ENCODE measurements at regions not wholly inside any gene's neighbourhood (a gene's known extent, or its start where the extent isn't known, plus 50 kb on each side); places are given as distances from the start of the nearest gene placed in this dataset.

DNA sequence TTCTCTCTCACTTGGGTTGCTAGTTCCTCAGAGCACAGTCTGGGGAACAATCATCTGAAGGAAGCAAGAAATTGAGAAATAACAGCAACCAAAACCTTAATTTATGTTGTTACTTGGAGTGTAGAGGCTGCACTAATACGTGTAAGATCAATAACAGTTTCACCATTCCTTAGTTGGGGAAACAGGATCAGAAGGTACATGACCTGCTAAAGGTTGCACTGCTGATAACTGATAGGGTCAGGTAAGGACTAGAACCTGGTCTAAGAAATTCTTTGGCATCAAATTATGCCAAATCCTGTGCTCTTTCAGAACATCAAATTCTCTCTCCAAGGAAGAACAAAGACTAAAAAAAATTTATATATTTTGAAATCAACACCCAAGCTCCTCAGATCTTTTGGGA, 278.6 kb upstream of the C9orf72 start (continued):
- TF ChIP-seq, protein P1, sequence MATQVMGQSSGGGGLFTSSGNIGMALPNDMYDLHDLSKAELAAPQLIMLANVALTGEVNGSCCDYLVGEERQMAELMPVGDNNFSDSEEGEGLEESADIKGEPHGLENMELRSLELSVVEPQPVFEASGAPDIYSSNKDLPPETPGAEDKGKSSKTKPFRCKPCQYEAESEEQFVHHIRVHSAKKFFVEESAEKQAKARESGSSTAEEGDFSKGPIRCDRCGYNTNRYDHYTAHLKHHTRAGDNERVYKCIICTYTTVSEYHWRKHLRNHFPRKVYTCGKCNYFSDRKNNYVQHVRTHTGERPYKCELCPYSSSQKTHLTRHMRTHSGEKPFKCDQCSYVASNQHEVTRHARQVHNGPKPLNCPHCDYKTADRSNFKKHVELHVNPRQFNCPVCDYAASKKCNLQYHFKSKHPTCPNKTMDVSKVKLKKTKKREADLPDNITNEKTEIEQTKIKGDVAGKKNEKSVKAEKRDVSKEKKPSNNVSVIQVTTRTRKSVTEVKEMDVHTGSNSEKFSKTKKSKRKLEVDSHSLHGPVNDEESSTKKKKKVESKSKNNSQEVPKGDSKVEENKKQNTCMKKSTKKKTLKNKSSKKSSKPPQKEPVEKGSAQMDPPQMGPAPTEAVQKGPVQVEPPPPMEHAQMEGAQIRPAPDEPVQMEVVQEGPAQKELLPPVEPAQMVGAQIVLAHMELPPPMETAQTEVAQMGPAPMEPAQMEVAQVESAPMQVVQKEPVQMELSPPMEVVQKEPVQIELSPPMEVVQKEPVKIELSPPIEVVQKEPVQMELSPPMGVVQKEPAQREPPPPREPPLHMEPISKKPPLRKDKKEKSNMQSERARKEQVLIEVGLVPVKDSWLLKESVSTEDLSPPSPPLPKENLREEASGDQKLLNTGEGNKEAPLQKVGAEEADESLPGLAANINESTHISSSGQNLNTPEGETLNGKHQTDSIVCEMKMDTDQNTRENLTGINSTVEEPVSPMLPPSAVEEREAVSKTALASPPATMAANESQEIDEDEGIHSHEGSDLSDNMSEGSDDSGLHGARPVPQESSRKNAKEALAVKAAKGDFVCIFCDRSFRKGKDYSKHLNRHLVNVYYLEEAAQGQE (IDR thresholded peaks at IDR 0.05; ENCODE audit: low read depth), result no peak
- TF ChIP-seq TCF7L2 (IDR thresholded peaks at IDR 0.05; ENCODE audit: borderline replicate concordance, extremely low read depth, insufficient read depth, insufficient read length) (no peak), ELF1 (IDR thresholded peaks at IDR 0.05; ENCODE audit: borderline replicate concordance, low read depth) (no peak), RAD21 (IDR thresholded peaks at IDR 0.05; ENCODE audit: low read depth) (no peak)
- TF ChIP-seq, protein P2, sequence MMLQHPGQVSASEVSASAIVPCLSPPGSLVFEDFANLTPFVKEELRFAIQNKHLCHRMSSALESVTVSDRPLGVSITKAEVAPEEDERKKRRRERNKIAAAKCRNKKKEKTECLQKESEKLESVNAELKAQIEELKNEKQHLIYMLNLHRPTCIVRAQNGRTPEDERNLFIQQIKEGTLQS (IDR thresholded peaks at IDR 0.05), result no peak

DNA sequence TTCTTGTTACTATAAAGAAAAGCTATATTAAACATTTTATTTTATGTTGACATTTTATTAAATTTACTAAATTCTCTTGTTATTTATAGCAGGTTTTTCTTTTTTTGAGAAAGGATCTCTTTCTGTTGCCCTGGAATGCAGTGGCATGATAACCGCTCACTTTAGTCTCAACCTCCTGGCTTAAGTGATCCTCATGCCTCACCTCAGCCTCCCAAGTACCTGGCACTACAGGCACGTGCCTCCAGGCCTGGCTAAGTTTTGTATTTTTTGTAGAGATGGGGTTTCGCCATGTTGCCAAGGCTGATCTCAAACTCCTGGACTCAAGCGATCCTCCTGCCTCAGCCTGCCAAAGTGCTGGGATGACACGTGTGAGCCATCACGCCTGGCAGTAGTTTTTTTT, 280.2 kb upstream of the C9orf72 start:
- TF ChIP-seq EGR1 (IDR thresholded peaks at IDR 0.05; ENCODE audit: low read depth), result no peak
- Histone ChIP-seq H4K20me1 (ENCODE audit: insufficient read depth) (no peaks in the 10 kb centered on the region), H3K79me2 (ENCODE audit: insufficient read depth, low read length) (no peaks in the 10 kb centered on the region), H3K9me3 (ENCODE audit: control insufficient read depth in 1 of 2, insufficient read depth in 1 of 2, low read depth in 1 of 2, low read length in 2 of 2) (no peaks in the 10 kb centered on the region), H2AFZ (ENCODE audit: low read depth, low read length, poor library complexity, severe bottlenecking) (no peak overlapping the region), H3K36me3 (ENCODE audit: control insufficient read depth in 1 of 2, insufficient read depth in 2 of 2, low read length in 2 of 2) (no peaks in the 10 kb centered on the region), H3K4me1 (ENCODE audit: control insufficient read depth in 1 of 2, insufficient read depth in 2 of 2, low read length in 2 of 2) (no peaks in the 10 kb centered on the region), H3K27ac (ENCODE audit: low read depth, low read length) (no peak overlapping the region), H3K4me3 (replicated peaks in 1 of 2; ENCODE audit: low read depth in 1 of 2, low read length in 2 of 2) (no peak overlapping the region), H3K9me2 (ENCODE audit: insufficient read depth) (no peaks in the 10 kb centered on the region), H3K9ac (ENCODE audit: low read length) (no peak overlapping the region), H3K4me2 (ENCODE audit: low read length) (no peak overlapping the region), H3K27me3 (ENCODE audit: insufficient read depth, low read length) (peaks cover 4% of the 10 kb centered on the region; the same call in 1 of the 2 replicates)
- DNase-seq (ENCODE audit: low read depth, low spot score), result no peak
- ChIA-PET POLR2A (no interaction called here), RAD21 (ENCODE audit: low non-redundant PET in 1 of 2, low total read pairs in 2 of 2, uncharacterized antibody in 2 of 2, unreplicated experiment in 2 of 2) (no interaction called here), CTCF (no interaction called here)
- intact Hi-C loops (cut with micrococcal nuclease), result no loop called here
- no peak for ATAC-seq
- BruUV-seq (replicated peaks), result no TSS peak
